OCI-LY3 (cell line): ENCODE measurements at regions not wholly inside any gene's neighbourhood (a gene's known extent, or its start where the extent isn't known, plus 50 kb on each side); places are given as distances from the start of the nearest gene placed in this dataset.

Source experiments
- CTCF ChIP-seq: fragments of 200-600, 300-600 bp; sonication (generic); IDR thresholded peaks from 2 replicates; pipeline ENCODE4 v1.5.1; 2014; ENCODE audit warnings: antibody characterized with exemption, low read length, low read depth
- EZH2phosphoT487 ChIP-seq: fragments of 200-600 bp; shearing (Covaris generic); IDR thresholded peaks from 2 replicates; pipeline ENCODE4 v1.6.1; 2018; ENCODE audit warnings: antibody characterized with exemption, mixed run types, low read depth

- TF ChIP-seq CTCF (no peak), EZH2phosphoT487 (no peak)
Observed at GRCh38 chr4:187613089-187613839, 382.3 kb upstream of the ZFP42 start.
